BE2C (cell line): ENCODE measurements at regions not wholly inside any gene's neighbourhood (a gene's known extent, or its start where the extent isn't known, plus 50 kb on each side); places are given as distances from the start of the nearest gene placed in this dataset.
A peak's percentile ranks its signal among the peaks of the same experiment; 100 is the strongest.

Experiments used
- DNase-seq: peaks from one replicate; pipeline ENCODE4 v3.0.0-alpha.2; 2020
- H3K27me3 ChIP-seq: fragments of 250-450 bp; sonication (Bioruptor Pico); 2 replicates; pipeline ENCODE4 v1.5.1; 2020; ENCODE audit warnings: mild to moderate bottlenecking
- H3K36me3 ChIP-seq: fragments of 250-450 bp; sonication (Bioruptor Pico); 2 replicates; pipeline ENCODE4 v1.5.1; 2020; ENCODE audit warnings: mild to moderate bottlenecking
- H3K4me1 ChIP-seq: fragments of 250-450 bp; sonication (Bioruptor Pico); 2 replicates; pipeline ENCODE4 v1.5.1; 2020
- H3K4me3 ChIP-seq: 2 replicates; pipeline ENCODE4 v1.5.1; 2011; ENCODE audit warnings: low read depth, low read length
- H3K9me3 ChIP-seq: fragments of 250-450 bp; sonication (Bioruptor Pico); 2 replicates; pipeline ENCODE4 v1.5.1; 2020
- CTCF ChIP-seq: IDR thresholded peaks from 2 replicates; pipeline ENCODE4 v1.5.1; 2012; ENCODE audit warnings: mild to moderate bottlenecking, low read depth, low read length

GRCh38 chr5:118044169-118044568 is 944.2 kb downstream of the DTWD2 start:
- no peak for TF ChIP-seq CTCF
- no peak overlapping the region for H3K4me3 ChIP-seq
- H3K36me3 ChIP-seq, result no peaks in the 10 kb centered on the region
- no peaks in the 10 kb centered on the region; the same call in 1 of the 2 replicates for H3K27me3 ChIP-seq
- no peak for DNase-seq
- no peaks in the 10 kb centered on the region for H3K9me3 ChIP-seq
- no peaks in the 10 kb centered on the region for H3K4me1 ChIP-seq

- DNase-seq, result no peak
- Histone ChIP-seq H3K9me3 (no peaks in the 10 kb centered on the region), H3K27me3 (no peaks in the 10 kb centered on the region; the same call in 1 of the 2 replicates), H3K4me1 (no peaks in the 10 kb centered on the region), H3K4me3 (no peak overlapping the region), H3K36me3 (no peaks in the 10 kb centered on the region)
- TF ChIP-seq CTCF, result no peak
Measured at GRCh38 chr5:118043531-118043930, 944.8 kb downstream of the DTWD2 start.

- Histone ChIP-seq H3K4me1 (no peaks in the 10 kb centered on the region), H3K4me3 (no peak overlapping the region), H3K9me3 (no peaks in the 10 kb centered on the region), H3K27me3 (no peaks in the 10 kb centered on the region; the same call in 1 of the 2 replicates), H3K36me3 (no peaks in the 10 kb centered on the region)
- TF ChIP-seq CTCF, result peak; percentile 24; the same call in 1 of the 2 replicates
- DNase-seq, result no peak
Measured at GRCh38 chr5:118042076-118042475, 946.3 kb downstream of the DTWD2 start.

- H3K4me1 ChIP-seq, result no peaks in the 10 kb centered on the region
- no peaks in the 10 kb centered on the region for H3K9me3 ChIP-seq
- H3K4me3 ChIP-seq, result no peak overlapping the region
- H3K36me3 ChIP-seq, result no peaks in the 10 kb centered on the region
- H3K27me3 ChIP-seq, result no peaks in the 10 kb centered on the region; the same call in 1 of the 2 replicates
- no peak for TF ChIP-seq CTCF
- no peak for DNase-seq
Measured at GRCh38 chr5:118040496-118040895, 947.9 kb downstream of the DTWD2 start.

- DNase-seq, result no peak
- TF ChIP-seq CTCF, result no peak
- H3K9me3 ChIP-seq, result no peaks in the 10 kb centered on the region
- H3K4me3 ChIP-seq, result no peak overlapping the region
- H3K4me1 ChIP-seq, result no peaks in the 10 kb centered on the region
- no peaks in the 10 kb centered on the region; the same call in 1 of the 2 replicates for H3K27me3 ChIP-seq
- no peaks in the 10 kb centered on the region for H3K36me3 ChIP-seq
Measured at GRCh38 chr5:118033686-118034338, 954.5 kb downstream of the DTWD2 start.

GRCh38 chr5:118029807-118030206 is 958.5 kb downstream of the DTWD2 start:
- H3K4me3 ChIP-seq, result no peak overlapping the region
- DNase-seq, result no peak
- no peaks in the 10 kb centered on the region; the same call in 1 of the 2 replicates for H3K27me3 ChIP-seq
- no peaks in the 10 kb centered on the region for H3K4me1 ChIP-seq
- no peak for TF ChIP-seq CTCF
- H3K9me3 ChIP-seq, result no peaks in the 10 kb centered on the region
- H3K36me3 ChIP-seq, result no peaks in the 10 kb centered on the region
